Upper lobe of left lung (tissue), 6 donors: ENCODE measurements at regions not wholly inside any gene's neighbourhood (a gene's known extent, or its start where the extent isn't known, plus 50 kb on each side); places are given as distances from the start of the nearest gene placed in this dataset.
A peak's percentile ranks its signal among the peaks of the same experiment; 100 is the strongest.

Source experiments
- ATAC-seq, 2 donors: fragments of 200-7000 bp; cut with Tn5 transposase; one replicate each; pipeline ENCODE4 v1.9.1; 2022; ENCODE audit warnings: mild to moderate bottlenecking in 2 of 2, moderate library complexity in 2 of 2; ENCODE audit not compliant: low FRiP score in 2 of 2
- DNase-seq, 2 donors: peaks; one replicate each; pipeline ENCODE4 v3.0.0-alpha.2; 2019 to 2020
- H3K27ac ChIP-seq, 4 donors: fragments of 200-600 bp; sonication (generic); one replicate each; pipeline ENCODE4 v1.5.1; 2016 to 2019
- H3K27me3 ChIP-seq, 4 donors: fragments of 200-600 bp; sonication (generic); one replicate each; pipeline ENCODE4 v1.5.1; 2017 to 2019
- H3K36me3 ChIP-seq, 4 donors: fragments of 200-600 bp; sonication (generic); one replicate each; pipeline ENCODE4 v1.5.1; 2016 to 2019
- H3K4me1 ChIP-seq, 4 donors: fragments of 200-600 bp; sonication (generic); one replicate each; pipeline ENCODE4 v1.5.1; 2018 to 2019
- H3K4me3 ChIP-seq, 4 donors: fragments of 200-600 bp; sonication (generic); one replicate each; pipeline ENCODE4 v1.5.1; 2017 to 2019; ENCODE audit warnings: mild to moderate bottlenecking in 2 of 4, moderate library complexity in 1 of 4
- H3K9me3 ChIP-seq, 4 donors: fragments of 200-600 bp; sonication (generic); one replicate each; pipeline ENCODE4 v1.5.1; 2018 to 2019
- CTCF ChIP-seq, 6 experiments: fragments of 450-650 bp in 4 of 6; fragments of 200-600 bp in 2 of 6; sonication (generic) in 2 of 6; IDR thresholded peaks; one replicate each; pipeline ENCODE4 v1.5.1; 2016 to 2019; ENCODE audit warnings: antibody characterized with exemption in 6 of 6
- EP300 ChIP-seq, 4 donors: sonication (generic); formaldehyde crosslinking; IDR thresholded peaks; one replicate each; pipeline ENCODE4 v1.5.1; 2017; ENCODE audit warnings: antibody characterized with exemption in 4 of 4, control low read depth in 2 of 4
- POLR2A ChIP-seq, 4 donors: fragments of 450-650 bp; IDR thresholded peaks; one replicate each; pipeline ENCODE4 v1.5.1; 2016 to 2017; ENCODE audit warnings: antibody characterized with exemption in 4 of 4, mild to moderate bottlenecking in 2 of 4
- POLR2AphosphoS5 ChIP-seq, 2 donors: sonication (generic); formaldehyde crosslinking; IDR thresholded peaks; one replicate each; pipeline ENCODE4 v1.5.1; 2017; ENCODE audit warnings: antibody characterized with exemption in 2 of 2
- WGBS, 2 donors: methylation state at CpG; one replicate each; pipeline ENCODE4 v1.1.5; 2017 to 2018; 5-methylcytosine and 5-hydroxymethylcytosine counted together
- donor health status: DM: no; HTN: no; CAD: no; lungs with moderate emphysema.
- donor health status: DM: no; HTN: yes; CAD: no; lungs with severe emphysema.

GRCh38 chr17:34799751-34800150 is 161.5 kb downstream of the CCT6B start:
- DNase-seq (no peak), ATAC-seq (no peak)
- H3K36me3 ChIP-seq, result no peaks in the 10 kb centered on the region
- no peaks in the 10 kb centered on the region for H3K27me3 ChIP-seq
- peaks cover 0 to 7% (median 3%) of the 10 kb centered on the region in 4 donors for H3K9me3 ChIP-seq
- WGBS, 2 donors, result 60 to 62% methylated on average over 6 of the region's 6 CpGs
- H3K4me3 ChIP-seq, result no peak overlapping the region
- H3K27ac ChIP-seq, result no peak overlapping the region
- TF ChIP-seq POLR2A (IDR thresholded peaks at IDR 0.05) (no peak), CTCF (IDR thresholded peaks at IDR 0.05) (no peak)
- H3K4me1 ChIP-seq, result no peaks in the 10 kb centered on the region

GRCh38 chr17:34798581-34798980 is 162.7 kb downstream of the CCT6B start:
- no peak for ATAC-seq
- H3K9me3 ChIP-seq, result peaks cover 0 to 7% (median 3%) of the 10 kb centered on the region in 4 donors
- no peak overlapping the region for H3K4me3 ChIP-seq
- no peaks in the 10 kb centered on the region for H3K4me1 ChIP-seq
- H3K27me3 ChIP-seq, result no peaks in the 10 kb centered on the region
- DNase-seq, result no peak
- H3K36me3 ChIP-seq, result no peaks in the 10 kb centered on the region
- H3K27ac ChIP-seq, result no peak overlapping the region
- no peak for TF ChIP-seq CTCF (IDR thresholded peaks at IDR 0.05)
- TF ChIP-seq POLR2AphosphoS5 (IDR thresholded peaks at IDR 0.05), result no peak
- no peak for TF ChIP-seq POLR2A (IDR thresholded peaks at IDR 0.05)

- no peaks in the 10 kb centered on the region for H3K36me3 ChIP-seq
- no peaks in the 10 kb centered on the region for H3K4me1 ChIP-seq
- DNase-seq (no peak), ATAC-seq (peak in 1 of 2 donors; percentile 49)
- H3K27ac ChIP-seq, result no peak overlapping the region
- TF ChIP-seq POLR2AphosphoS5 (IDR thresholded peaks at IDR 0.05), result no peak
- TF ChIP-seq POLR2A (IDR thresholded peaks at IDR 0.05), result no peak
- TF ChIP-seq EP300 (IDR thresholded peaks at IDR 0.05), result no peak
- TF ChIP-seq CTCF (IDR thresholded peaks at IDR 0.05), result no peak
- no peak overlapping the region for H3K4me3 ChIP-seq
- H3K27me3 ChIP-seq, result no peaks in the 10 kb centered on the region
- 6 to 13% methylated on average over 10 of the region's 10 CpGs for WGBS, 2 donors
- peaks cover 0 to 7% (median 3%) of the 10 kb centered on the region in 4 donors for H3K9me3 ChIP-seq
Observed at GRCh38 chr17:34797720-34798119, 163.5 kb downstream of the CCT6B start.

GRCh38 chr17:34793231-34793908 is 167.9 kb downstream of the CCT6B start:
- TF ChIP-seq POLR2AphosphoS5 (IDR thresholded peaks at IDR 0.05) (no peak), CTCF (IDR thresholded peaks at IDR 0.05) (no peak), POLR2A (IDR thresholded peaks at IDR 0.05) (no peak), EP300 (IDR thresholded peaks at IDR 0.05) (no peak)
- Histone ChIP-seq H3K36me3 (no peaks in the 10 kb centered on the region), H3K27ac (no peak overlapping the region), H3K9me3 (no peaks in the 10 kb centered on the region), H3K27me3 (no peaks in the 10 kb centered on the region), H3K4me3 (no peak overlapping the region), H3K4me1 (no peaks in the 10 kb centered on the region)
- DNase-seq, result peak in 1 of 2 donors; percentile 38
- ATAC-seq, result no peak
- WGBS, 2 donors, result 65 to 68% methylated on average over 9 of the region's 9 CpGs

GRCh38 chr17:34788696-34789095 is 172.6 kb downstream of the CCT6B start:
- no peaks in the 10 kb centered on the region for H3K9me3 ChIP-seq
- WGBS, 2 donors, result 87 to 95% methylated on average over 6 of the region's 6 CpGs
- H3K4me3 ChIP-seq, result no peak overlapping the region
- DNase-seq (no peak), ATAC-seq (no peak)
- no peaks in the 10 kb centered on the region for H3K36me3 ChIP-seq
- TF ChIP-seq POLR2A (IDR thresholded peaks at IDR 0.05) (no peak), POLR2AphosphoS5 (IDR thresholded peaks at IDR 0.05) (no peak), CTCF (IDR thresholded peaks at IDR 0.05) (no peak), EP300 (IDR thresholded peaks at IDR 0.05) (no peak)
- H3K27ac ChIP-seq, result no peak overlapping the region
- H3K4me1 ChIP-seq, result no peaks in the 10 kb centered on the region
- no peaks in the 10 kb centered on the region for H3K27me3 ChIP-seq
